ENCODE measurements at regions not wholly inside any gene's neighbourhood (a gene's known extent, or its start where the extent isn't known, plus 50 kb on each side); places are given as distances from the start of the nearest gene placed in this dataset.

DNA sequence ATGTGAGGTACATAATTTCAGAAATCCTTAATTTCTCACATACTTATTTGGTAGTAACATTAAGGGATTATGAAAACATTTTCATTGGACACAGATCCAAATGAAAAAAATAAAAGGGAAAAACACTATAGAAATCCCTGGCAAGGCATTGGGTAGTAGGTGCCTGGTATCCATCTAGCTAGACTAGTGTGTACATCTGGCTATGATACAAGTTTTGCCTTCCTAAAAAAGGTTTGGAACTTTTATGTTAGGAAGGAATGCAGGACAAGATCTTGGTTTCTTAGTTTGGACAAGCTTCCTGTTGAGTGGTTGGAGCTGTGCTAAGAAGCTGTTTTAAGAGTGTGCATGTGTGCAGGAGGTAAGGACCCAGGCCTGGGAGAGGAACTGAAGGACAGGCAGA, 252.3 kb upstream of the GLI3 start:
- no peak for DNase-seq

DNA sequence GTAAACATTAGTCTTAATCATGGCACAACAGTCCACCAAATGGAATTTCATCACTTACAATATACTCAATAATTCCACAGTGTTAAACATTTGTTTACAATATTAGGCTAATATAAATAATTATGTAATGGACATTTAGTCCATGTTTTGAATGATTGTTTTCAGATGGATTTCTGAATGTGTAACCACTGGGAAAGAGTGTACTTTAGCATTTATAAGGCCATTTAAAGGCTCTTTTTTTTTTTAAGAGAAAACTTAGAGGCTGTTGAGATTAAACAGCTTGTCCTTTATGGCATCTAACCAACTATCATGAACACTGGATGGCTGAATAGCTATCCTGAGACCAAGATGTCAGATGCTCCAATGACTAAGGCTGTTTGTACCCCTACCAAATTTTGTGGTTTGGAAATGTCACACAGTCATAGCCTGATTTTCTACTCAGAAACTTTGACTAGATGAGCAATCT, 248.3 kb upstream of the GLI3 start:
- no peak for DNase-seq

DNA sequence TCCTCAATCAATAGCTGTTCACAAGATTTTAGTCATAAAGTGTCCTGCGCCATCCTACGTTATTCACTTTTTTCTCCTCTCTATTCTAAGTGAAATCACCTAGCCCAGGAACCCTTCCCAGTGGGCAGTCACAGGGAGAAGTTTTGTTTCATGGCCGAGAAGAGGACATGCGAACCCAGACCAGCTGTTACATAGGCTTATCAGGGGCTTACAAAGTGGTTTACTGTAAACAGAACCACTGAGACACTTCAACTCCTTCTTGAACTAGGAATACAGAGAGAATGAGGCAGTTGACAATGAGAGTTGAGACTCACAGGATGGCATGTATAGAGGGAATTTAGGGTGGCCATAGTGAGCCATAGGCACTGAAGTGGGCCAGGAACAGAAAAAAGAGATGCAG, 246.9 kb upstream of the GLI3 start:
- DNase-seq: no peak

DNA sequence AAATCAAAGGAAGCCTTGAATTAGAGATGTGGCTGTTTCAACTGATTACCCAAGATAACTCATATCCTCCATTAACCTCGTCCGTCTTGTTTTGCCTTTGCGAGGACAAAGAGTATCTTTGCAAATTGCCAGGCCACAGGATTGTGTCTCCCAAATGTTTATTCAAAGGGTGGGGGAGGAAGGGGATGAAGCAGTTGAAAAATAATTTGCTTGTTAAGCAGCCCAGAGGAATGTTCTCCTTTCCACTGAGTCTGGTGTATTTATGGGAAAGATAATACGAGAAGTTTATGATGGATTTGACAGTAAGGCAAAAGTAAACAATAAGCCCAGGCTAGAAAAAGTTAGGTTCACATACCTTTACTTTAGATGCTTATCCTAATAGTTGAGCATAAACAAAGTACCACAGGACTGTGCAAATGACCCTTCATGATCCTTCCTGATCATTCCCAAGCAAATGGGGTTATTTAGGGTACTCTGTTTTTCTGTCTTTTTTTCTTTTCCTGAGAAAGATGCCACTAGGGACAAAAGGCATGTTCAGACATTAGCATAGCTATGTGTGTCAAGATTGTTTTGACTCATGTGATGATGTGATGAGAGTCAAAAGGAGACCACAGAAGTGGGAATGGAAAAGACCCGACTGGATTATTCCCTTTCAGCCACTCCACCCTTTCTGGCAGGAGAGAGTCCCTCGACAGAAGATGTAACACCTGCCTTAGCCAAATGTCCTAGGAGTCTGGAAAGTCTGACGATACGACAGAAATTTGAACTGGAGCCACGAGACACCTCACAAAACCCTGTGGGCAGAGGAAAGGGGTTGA, 243.0 kb upstream of the GLI3 start:
- DNase-seq: no peak

DNA sequence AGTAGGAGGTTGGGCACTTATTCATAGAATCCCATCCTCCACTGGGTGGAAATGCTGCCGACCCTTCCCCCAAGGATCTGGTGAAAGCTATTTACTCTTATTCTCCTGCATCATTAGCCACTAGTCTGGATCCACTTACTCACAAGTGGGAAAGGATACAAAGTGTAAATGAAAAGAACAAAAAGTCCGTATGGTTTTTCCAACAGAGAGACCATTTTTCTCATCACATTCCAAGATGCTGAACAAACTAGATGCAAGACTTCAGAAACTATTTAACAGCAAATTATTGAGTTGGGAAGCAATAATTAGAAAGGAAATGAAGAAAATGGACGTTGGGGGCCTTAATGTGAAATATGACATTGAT, 242.4 kb upstream of the GLI3 start:
- no peak for DNase-seq

DNA sequence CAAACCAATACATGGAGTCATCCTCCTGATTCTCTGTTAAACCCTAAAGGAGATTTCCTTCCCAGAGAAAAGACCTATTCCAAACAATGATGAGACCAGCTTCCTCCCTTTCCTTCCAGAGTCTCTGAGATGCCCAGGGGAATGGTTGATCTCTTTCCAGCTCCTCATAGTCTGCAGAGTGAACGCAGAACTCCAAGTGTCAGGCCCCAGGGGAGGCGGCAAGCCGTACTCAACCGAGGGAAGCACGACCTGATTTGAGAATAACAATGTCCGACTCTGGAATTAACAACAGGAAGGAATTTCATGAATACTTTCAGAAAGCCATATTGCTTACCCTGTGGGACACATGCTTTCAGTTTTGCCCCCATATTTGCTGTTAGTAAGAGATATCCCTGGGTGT, 241.7 kb upstream of the GLI3 start:
- DNase-seq: no peak

DNA sequence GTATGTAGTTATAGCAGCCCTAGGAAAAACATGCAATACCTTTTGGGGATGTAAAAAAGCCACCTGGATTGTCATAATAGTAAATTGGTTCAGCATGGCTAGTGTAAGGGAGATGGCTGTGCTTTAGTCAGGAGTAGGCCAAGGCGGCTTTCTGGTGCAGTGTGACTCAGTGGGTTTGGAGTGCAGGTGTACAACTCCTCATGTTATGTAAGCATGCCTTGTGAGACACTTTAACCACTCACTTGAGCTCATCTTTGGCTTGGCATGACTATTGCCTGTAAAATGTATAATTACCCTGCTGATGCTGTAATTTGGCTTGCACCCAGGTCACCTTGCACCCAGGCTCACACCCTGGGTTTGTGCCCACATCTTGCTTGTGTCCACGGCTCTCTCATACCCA, 239.2 kb upstream of the GLI3 start:
- DNase-seq: no peak

DNA sequence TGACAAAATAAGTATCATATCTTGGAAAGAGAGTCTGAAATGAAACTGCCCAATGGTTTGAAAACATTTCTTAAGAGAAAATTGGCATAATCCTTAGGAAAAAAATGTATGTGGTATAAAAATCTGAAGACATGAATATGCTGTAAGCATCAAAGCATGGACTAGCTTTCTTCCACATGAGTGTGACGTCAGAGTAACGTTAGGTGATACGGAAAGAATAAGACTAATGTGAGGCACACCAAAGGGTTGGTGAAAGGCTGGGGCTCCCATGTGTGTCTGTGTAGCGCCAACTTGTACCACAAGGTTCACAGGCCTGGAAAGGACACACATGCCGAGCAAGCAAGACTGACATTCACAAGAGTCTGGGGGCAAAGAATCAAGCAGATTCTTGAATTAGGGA, 238.1 kb upstream of the GLI3 start:
- no peak for DNase-seq

DNA sequence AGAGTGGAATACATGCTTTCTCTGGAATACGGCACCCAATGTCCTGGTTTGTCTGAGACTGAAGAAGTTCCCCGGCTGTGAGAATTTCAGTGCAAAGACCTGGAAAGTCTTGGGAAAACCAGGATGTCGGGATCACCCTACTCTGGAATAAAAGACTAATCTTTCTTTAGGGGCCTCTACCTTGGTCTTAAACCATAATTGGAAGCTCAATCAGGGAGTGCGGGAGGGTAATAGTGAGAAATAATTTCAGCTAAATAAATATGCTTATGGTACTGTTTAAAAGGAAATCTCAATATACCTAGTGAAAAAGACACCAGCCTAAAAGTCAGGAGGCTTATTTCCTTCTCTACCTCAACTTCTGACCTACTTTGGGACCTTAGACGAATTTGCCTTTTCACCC, 236.1 kb upstream of the GLI3 start:
- DNase-seq: no peak

DNA sequence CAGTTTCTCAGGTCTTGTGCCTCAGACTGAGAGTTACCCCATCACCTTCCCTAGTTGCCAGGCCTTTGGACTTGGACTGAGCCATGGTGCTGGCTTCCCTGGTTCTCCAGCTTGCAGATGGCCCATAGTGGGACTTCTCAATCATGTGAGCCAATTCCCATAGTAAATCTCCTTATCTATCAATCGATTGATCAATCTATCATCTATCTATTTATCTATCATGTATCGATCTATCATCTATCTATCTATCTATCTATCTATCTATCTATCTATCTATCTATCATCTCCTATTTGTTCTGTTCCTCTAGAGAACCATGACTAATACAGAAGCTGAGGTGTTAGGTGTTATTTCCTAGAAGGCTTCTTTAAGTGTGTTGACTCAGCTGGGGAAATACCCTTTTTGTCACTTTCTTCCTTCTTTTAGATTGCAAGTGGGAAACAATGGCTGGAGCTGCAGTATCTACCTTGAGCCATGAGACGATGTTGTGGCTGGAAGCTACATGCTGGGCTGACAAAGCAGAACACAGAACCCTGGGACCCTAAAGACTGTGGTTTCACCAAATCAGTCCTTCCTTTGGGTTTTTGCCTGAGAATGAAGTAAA, 234.7 kb upstream of the GLI3 start:
- DNase-seq: no peak

DNA sequence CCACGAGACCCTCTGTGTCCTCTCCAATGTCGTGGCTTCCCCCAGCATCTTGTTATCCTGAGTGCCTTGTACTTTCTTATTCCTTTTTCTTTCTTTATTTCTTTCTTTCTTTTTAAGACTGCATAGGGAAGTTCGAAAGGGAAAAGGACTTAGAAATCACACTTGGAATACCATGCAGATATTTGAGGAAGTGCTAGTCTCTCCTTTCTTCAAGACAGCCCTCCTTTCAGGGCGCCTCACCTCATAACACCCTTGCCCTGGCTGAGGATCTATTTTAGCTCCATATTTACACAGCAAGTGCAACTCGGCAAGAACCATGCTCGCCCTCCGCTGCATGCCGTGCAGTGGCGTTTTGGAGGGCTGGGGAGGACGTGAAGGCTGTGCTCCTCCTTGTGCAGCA, 232.3 kb upstream of the GLI3 start:
- no peak for DNase-seq

DNA sequence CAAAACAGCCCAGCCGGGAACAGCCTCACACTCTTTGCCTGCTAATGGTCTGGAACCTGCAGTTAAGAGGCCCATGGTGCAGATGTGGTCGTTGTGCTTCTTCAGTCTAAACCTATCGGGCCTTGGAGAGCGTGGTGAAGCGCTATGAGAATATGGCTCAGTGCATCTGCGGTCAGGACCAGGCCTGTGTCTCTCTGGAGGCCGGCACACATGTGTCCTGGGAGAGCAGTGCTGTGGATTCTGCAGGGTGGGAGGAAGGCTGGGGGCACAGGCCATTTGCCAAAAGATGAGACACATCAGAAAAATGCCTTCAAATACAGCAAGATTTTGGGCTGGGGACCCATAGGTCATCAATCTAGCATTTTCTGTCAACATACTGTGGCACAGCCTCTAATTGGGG, 231.5 kb upstream of the GLI3 start:
- no peak for DNase-seq

DNA sequence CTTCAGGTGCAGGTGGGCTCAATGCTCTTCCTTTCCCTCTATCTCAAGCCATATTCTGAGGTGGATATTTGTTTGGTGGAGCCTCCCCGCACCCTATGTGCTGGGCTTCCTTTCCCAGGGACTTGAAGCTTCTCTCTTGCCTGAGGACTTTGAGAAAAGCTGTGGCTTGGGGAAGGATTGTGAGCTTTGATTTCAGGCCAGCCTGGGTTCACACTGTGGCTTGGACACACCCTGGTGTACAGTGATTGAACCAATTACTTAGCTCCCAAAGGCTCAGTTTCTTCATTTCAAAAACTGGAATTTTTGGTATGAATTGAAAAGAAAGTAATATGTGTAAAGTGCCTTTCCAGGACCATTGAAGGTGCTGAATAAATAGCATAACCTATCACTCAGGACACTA, 224.5 kb upstream of the GLI3 start:
- DNase-seq: no peak

DNA sequence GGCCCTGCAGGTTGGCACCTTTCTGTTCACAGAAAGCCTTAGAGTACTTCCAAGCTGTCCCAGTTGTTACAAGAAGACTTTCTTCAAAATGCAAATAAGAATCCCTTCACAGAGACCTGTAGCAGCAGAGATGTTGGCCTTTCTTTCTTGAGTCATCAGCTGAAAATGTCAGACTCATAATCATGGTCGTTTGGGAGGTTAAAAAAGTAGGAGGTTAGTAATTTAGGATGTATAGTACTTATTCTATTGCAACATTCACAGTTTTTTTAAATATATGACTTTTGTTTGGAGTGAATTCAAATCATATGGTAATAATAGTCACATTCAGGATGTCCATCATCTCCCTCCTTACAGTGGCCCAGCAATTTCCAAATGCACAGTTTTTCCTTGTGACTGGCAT, 223.9 kb upstream of the GLI3 start:
- no peak for DNase-seq

DNA sequence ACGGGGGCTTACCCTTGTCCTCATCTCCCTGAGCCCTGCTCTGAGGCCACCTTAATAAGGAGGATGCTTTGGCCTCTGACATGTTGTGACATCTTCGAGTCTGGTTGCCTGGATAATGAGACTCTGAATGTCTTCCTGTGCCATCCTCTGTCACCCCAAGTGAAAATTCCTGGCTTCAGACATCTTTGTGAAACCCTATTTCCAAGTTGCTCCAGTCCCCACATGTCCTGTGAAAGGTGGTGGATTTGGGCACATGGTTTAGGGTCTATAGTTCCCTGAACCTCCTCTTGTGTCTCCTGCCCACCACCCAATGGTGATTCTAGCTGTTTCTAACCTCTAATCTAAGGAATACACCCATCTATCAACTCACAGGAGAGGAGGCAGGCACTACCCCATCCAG, 223.1 kb upstream of the GLI3 start:
- no peak for DNase-seq

DNA sequence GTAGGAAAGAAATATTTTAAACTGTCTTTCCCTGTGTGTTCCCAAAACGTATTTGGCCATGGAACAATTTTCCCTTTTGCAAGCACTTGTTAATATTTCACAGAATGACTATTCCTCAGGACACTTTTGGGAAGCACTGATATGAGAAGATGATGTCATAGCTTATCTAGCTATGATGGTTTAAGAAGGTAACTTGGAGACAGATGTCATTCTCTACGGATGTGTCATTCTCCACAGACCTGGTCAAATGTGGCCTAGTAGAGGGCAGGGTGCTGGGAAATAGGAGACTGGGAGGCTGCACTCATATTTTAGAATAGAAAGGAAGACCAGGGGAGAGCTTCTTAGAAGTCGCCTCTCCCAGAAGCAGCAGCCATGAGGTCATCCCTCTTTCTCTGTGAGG, 220.7 kb upstream of the GLI3 start:
- no peak for DNase-seq

DNA sequence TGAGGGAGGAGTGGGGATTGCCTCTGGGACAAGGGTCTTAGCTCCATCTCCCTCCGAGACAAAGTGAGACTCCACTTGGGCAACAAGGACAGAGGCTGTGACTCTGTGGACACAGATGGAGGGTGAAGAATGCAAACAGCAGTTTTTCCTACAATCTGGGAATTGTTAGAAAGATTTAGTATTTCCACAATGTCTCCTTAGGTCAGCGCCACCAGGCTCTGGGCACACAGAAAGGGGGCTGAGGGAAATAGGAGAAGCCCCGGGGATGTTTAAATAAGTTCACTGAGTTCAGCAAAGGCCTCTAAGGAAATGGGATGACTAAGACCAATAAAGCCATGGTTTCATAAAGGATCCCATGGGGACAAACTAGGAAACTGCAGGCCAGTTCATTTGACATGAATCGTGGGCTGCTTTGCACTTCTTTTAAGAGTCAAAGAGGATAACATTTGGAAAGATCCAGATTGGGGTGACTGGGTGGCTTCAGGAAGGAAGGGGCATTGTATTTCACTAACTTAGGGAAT, 219.8 kb upstream of the GLI3 start:
- DNase-seq: no peak

DNA sequence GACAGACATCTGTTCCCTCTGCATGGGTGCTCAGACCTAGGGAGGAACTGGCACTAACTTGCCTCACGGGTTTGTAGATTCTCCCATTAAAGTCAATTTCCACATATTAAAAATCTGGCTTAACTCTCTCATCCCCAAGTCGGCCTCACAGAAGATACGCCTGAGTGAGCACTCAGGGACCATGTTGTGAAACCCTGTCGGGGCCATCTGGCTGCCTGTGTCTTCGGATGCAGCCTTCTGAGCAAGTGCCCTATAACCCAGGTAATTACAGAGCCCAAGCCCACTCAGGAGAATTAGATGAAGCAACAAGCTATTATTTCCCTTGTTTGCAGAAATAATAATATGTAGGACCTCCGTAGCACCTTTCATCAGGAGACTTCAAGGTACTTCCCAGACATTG, 219.3 kb upstream of the GLI3 start:
- no peak for DNase-seq

DNA sequence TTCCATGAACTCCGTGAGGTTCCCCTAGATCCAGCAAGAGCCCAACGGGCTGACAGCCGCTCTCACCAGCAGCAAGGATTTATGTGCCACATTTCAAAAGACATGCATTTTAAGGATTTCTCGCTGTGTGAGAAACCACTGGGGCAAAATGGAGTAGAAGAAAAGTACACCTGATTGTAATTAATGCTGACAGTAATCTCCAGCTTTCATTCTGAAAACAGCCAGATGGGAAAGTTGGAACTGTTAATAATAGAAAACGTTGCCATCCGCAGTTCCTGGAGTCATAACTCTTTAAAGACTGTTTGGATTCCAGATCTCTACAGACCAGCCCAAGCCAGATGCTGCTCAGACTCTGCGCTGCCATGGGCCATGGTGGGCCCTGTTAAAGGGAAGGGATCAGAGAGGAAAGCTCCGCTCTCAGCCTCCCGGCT, 216.9 kb upstream of the GLI3 start:
- no peak for DNase-seq

DNA sequence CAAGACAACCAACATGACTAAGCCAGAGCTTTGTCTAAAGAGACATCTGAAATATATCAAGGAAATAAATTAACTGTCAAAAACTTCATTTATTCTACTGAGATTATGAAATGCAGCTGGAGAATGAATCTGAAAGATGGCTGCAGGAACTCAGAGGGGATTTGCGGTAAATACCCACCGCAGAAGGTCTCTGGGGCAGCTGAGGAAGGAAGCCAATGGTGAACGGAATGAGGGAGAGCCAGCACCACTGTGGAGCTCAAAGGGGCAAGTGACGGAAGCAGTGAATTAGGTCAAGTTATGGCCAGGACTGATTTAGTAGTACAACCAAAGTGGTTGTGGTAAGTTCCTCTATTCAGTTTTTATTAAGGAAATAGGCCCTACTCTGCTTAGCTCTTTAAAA, 215.3 kb upstream of the GLI3 start:
- no peak for DNase-seq

DNA sequence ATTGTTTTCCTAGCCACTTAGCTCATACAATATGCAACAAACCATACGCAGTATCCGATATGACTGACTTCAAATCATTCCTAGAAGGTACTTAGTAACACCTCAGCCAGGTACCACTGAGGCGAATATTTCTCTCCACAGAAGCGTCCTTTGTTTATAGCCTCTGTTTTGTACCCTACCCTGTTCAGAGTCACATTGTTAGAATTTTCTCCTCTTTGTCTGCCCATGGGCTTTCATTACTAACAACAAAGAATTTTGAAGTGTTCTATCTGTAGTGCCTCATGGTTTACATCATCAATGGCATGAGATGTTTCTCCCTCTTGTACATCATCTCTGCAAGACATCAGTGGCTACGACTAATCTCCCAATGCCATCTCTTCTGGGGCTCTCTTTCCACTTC, 212.4 kb upstream of the GLI3 start:
- DNase-seq: no peak

DNA sequence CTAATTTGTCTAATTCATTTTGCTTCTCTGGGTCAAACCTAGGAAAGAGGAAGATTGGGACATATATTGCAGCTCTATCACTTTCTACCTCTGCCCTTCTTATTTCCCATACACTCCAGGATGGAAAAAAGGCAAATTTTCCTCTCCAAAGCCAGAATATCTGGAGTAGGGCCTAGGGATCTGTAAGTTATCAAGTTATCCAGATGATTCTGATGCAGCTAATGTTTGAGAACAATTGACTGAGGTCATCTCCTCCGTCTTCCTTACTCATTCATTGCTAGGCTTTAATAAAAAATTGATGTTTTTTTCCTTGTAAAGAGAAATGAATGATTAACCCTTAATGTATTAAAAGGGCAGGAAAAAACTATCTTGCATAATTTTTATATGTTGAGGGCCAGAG, 211.9 kb upstream of the GLI3 start:
- DNase-seq: no peak

DNA sequence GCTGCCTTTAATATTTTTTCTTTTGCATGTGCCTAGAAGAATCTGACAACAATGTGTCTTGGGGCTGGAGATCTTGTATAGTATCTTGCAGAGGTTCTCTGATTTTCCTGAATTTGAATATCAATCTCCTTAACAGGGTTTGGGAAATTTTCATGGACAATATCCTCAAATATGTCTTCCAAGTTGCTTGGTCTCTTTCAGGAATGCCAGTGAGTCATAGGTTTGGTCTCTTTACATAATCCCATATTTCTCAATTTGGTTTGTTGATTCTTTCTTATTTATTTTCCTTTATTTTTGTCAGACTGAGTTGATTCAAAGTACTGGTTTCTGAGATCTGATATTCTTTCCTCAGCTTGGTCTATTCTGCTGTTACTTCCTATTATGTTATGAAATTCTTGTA, 208.7 kb upstream of the GLI3 start:
- no peak for DNase-seq

DNA sequence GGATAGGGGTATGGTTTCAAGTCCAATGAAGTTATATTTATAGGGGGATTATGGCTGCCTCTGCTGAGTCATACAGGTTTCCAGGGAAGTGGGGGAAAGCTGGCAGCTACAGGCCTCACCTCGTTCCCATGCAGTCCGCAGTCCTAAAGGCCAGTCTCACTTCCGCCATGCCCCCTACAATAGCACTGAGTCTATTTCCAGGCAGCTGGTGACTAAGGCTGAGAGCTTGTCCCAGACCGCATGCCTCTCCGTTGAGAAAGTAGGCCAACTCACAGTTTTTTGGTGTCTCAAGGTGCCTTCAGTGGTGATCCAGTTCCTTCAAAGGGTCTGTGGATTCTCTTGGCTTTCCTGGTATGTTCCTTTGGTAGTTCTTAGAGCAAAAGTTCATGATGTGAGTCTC, 203.9 kb upstream of the GLI3 start:
- no peak for DNase-seq
